Pancreas (tissue), 10 donors: ENCODE measurements at regions not wholly inside any gene's neighbourhood (a gene's known extent, or its start where the extent isn't known, plus 50 kb on each side); places are given as distances from the start of the nearest gene placed in this dataset.

Source experiments
- ATAC-seq, 4 donors: fragments of 200-7000 bp; cut with Tn5 transposase; one replicate each; pipeline versions ENCODE4 v1.8.0 to v1.9.1; 2020; ENCODE audit warnings: mild to moderate bottlenecking in 4 of 4, moderate library complexity in 4 of 4
- DNase-seq, 6 donors: peaks; one replicate each; pipeline ENCODE4 v3.0.0-alpha.2; 2020
- FAIRE-seq: peaks from 2 replicates; lab custom pipeline; 2012; peaks lifted over from hg19 to GRCh38; lab: Jason Lieb, UNC
- H3K27ac ChIP-seq, 4 donors: fragments of 200-600 bp; sonication (generic); 1 replicate in 3 of 4; 2 replicates in 1 of 4; pipeline versions ENCODE4 v1.5.0 to v1.8.0; 2020
- H3K27me3 ChIP-seq, 4 donors: fragments of 200-600 bp; one replicate each; pipeline ENCODE4 v1.8.0; 2021
- H3K36me3 ChIP-seq, 3 donors: fragments of 200-600 bp; sonication (generic) in 1 of 3; one replicate each; pipeline versions ENCODE4 v1.5.0 to v1.8.0; 2020 to 2021
- H3K4me1 ChIP-seq, 3 donors: fragments of 200-600 bp; one replicate each; pipeline ENCODE4 v1.8.0; 2021
- H3K4me3 ChIP-seq, 4 donors: fragments of 200-600 bp; sonication (generic) in 2 of 4; one replicate each; pipeline versions ENCODE4 v1.5.0 to v1.8.0; 2020 to 2021
- H3K9me3 ChIP-seq, 4 donors: fragments of 200-600 bp; one replicate each; pipeline ENCODE4 v1.8.0; 2021
- WGBS, 2 donors: extraction: QIAGEN DNeasy Blood & Tissue Kit; methylation state at CpG; one replicate each; pipeline ENCODE4 v1.1.7; 2013; 5-methylcytosine and 5-hydroxymethylcytosine counted together
- intact Hi-C, 3 donors: fragments of 100-400 bp; cut with DNase I; formaldehyde crosslinking; loops; one replicate each; pipeline versions ENCODE4 v1.11.1 to v1.14.2; 2022
- TF ChIP-seq, protein P1 (sequence below), 4 donors: fragments of 200-600 bp; sonication (generic) in 3 of 4; IDR thresholded peaks; one replicate each; pipeline versions ENCODE4 v1.5.0 to v1.8.0; 2021; ENCODE audit warnings: antibody characterized with exemption in 4 of 4
- donor health status: healthy with polysubstance abuse.
- donor health status: DM: no; HTN: no; CAD: no; lungs with moderate emphysema.
- donor health status: DM: no; HTN: no; CAD: no.
- donor health status: control.
- donor health status: control.
- donor health status: Bipolar disorder and iron deficiency.
- donor health status: DM: yes; HTN: yes; CAD: no.
- donor health status: DM: no; HTN: no; CAD: no.
- donor health status: DM: no; HTN: no; CAD: no.
- donor health status: DM: yes; HTN: yes; CAD: no.

DNA sequence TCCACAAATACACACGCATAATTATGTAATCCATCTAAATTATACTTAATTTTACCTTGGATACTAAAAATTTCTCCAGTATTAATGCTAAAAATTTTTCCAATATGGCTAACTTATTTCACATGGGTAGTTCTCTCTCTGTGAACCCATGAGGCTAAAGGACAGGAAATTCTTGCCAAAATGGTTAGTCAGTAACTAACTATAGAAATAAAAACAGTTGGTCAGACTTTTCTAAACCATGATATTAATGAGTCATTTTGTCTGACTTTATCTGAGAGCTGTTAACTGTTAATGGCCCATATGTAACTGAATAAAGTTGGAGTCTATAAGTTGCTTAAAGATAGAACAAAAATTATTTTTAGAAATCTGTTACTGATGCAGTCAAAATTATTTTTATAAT lies 549.4 kb downstream of the TLL1 start:
- Histone ChIP-seq H3K36me3 (no peaks in the 10 kb centered on the region), H3K4me1 (no peaks in the 10 kb centered on the region), H3K9me3 (no peaks in the 10 kb centered on the region), H3K27me3 (no peaks in the 10 kb centered on the region), H3K4me3 (no peak overlapping the region), H3K27ac (no peak overlapping the region)
- ATAC-seq (no peak), FAIRE-seq (no peak), DNase-seq (no peak)
- 46 to 84% methylated on average over 1 of the region's 1 CpG for WGBS, 2 donors
- TF ChIP-seq, protein P1, sequence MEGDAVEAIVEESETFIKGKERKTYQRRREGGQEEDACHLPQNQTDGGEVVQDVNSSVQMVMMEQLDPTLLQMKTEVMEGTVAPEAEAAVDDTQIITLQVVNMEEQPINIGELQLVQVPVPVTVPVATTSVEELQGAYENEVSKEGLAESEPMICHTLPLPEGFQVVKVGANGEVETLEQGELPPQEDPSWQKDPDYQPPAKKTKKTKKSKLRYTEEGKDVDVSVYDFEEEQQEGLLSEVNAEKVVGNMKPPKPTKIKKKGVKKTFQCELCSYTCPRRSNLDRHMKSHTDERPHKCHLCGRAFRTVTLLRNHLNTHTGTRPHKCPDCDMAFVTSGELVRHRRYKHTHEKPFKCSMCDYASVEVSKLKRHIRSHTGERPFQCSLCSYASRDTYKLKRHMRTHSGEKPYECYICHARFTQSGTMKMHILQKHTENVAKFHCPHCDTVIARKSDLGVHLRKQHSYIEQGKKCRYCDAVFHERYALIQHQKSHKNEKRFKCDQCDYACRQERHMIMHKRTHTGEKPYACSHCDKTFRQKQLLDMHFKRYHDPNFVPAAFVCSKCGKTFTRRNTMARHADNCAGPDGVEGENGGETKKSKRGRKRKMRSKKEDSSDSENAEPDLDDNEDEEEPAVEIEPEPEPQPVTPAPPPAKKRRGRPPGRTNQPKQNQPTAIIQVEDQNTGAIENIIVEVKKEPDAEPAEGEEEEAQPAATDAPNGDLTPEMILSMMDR (IDR thresholded peaks at IDR 0.05): no peak
- intact Hi-C loops: no loop called here

DNA sequence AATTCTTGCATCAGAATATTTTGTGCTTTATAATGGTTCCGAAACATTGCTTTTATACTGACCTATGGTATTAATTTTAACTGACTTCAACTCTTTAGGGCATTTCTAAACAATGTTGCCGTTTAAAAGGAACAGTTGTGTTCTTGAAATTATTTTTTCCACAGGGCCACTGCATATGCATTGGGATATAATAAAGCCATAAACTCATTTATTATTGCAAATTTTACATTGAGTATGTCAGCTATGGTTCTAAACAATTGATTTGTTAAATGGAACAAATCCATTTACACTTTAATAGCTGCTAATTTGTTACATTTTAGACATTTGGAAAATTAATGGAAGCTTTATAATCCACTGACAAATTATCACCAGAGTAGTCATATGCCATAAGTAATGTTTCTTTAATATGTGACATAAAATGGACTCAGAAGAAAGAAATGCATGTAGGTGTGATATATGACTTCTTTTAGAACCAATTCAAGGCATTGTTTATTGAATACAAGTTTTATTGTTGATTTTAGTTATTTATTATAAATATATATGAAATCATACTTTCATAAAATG lies 553.3 kb downstream of the TLL1 start:
- Histone ChIP-seq H3K9me3 (no peaks in the 10 kb centered on the region), H3K4me1 (no peaks in the 10 kb centered on the region), H3K27ac (no peak overlapping the region), H3K4me3 (no peak overlapping the region), H3K36me3 (no peaks in the 10 kb centered on the region), H3K27me3 (no peaks in the 10 kb centered on the region)
- WGBS, 2 donors: 52 to 78% methylated on average over 2 of the region's 2 CpGs
- DNase-seq: no peak
- no peak for FAIRE-seq
- intact Hi-C loops: no loop called here
- ATAC-seq: no peak
- TF ChIP-seq, protein P1 (IDR thresholded peaks at IDR 0.05): no peak

DNA sequence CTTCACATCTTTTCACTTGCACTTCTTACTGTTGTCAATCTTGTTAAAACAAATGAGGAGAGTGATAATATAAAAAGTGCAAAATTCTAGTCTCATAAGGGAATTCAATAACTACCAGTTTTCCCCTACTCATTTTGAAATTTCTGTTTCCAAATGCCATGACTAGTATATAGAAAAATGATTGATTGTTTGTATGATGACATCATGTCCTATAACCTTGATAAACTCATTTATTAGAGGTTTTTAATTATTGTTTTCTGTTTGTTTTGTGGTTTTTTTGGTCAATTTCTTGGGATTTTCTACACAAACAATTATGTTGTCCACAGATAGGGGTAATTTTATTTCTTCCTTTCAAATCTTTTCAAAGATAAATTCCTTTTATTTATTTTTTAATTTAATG lies 559.1 kb downstream of the TLL1 start:
- no peaks in the 10 kb centered on the region for H3K27me3 ChIP-seq
- TF ChIP-seq, protein P1 (IDR thresholded peaks at IDR 0.05): no peak
- H3K36me3 ChIP-seq: no peaks in the 10 kb centered on the region
- FAIRE-seq (no peak), ATAC-seq (no peak), DNase-seq (no peak)
- no peaks in the 10 kb centered on the region for H3K9me3 ChIP-seq
- H3K27ac ChIP-seq: no peak overlapping the region
- intact Hi-C loops: no loop called here
- no peaks in the 10 kb centered on the region for H3K4me1 ChIP-seq
- no peak overlapping the region for H3K4me3 ChIP-seq

DNA sequence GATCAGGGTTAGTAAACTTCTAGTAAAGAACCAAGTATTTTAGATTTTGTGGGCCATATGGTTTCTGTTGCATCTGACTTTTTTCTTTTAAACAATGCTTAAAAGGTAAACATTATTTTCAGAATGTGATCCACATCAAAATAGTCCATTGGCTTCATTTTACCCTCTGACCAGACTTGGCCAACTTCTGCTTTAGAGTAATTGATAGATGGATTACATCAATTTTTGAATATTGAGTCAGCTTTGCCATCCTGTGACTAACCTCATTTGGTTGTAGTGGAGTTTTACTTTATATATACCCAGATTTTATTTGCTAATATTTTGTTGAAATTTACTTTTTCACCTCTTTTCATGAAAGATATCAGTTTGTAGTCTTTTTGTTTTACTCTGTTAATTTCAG lies 559.8 kb downstream of the TLL1 start:
- no peaks in the 10 kb centered on the region for H3K27me3 ChIP-seq
- ATAC-seq: no peak
- no peak overlapping the region for H3K4me3 ChIP-seq
- FAIRE-seq: no peak
- intact Hi-C loops: no loop called here
- no peaks in the 10 kb centered on the region for H3K9me3 ChIP-seq
- no peaks in the 10 kb centered on the region for H3K36me3 ChIP-seq
- no peak for DNase-seq
- H3K27ac ChIP-seq: no peak overlapping the region
- TF ChIP-seq, protein P1 (IDR thresholded peaks at IDR 0.05): no peak
- no peaks in the 10 kb centered on the region for H3K4me1 ChIP-seq

DNA sequence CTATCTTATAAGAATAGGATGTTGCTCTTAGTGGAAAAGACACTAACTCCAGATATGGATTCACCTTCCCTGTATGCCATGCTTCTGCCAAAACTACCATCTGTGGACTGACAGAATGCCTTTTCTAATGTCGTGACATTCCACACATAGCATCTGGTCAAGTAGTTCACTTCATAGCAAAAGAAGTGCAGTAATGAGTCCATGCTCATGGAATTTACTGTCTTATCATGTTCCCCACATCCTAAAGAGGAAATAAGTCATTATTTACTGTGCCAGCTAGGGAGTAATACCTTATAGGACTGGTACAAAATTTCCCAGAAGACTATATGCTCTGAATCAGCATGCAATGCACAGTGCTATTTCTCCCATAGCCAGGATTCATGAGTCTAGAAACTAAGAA lies 562.4 kb downstream of the TLL1 start:
- ATAC-seq (no peak), DNase-seq (no peak), FAIRE-seq (no peak)
- H3K27me3 ChIP-seq: no peaks in the 10 kb centered on the region
- H3K9me3 ChIP-seq: no peaks in the 10 kb centered on the region
- intact Hi-C loops: no loop called here
- no peak overlapping the region for H3K27ac ChIP-seq
- TF ChIP-seq, protein P1 (IDR thresholded peaks at IDR 0.05): no peak
- no peak overlapping the region for H3K4me3 ChIP-seq
- H3K4me1 ChIP-seq: no peaks in the 10 kb centered on the region
- H3K36me3 ChIP-seq: no peaks in the 10 kb centered on the region
- 0% methylated on average over 1 of the region's 1 CpG for WGBS, 2 donors
